DMS153 treated with DMSO at 0.1 percent for 48 hours (cell line): ENCODE measurements at regions not wholly inside any gene's neighbourhood (a gene's known extent, or its start where the extent isn't known, plus 50 kb on each side); places are given as distances from the start of the nearest gene placed in this dataset.
"Not testable (repeated sequence)": the region's sequence is repeated elsewhere in the genome, so short reads cannot be mapped to it uniquely, and the experiment has no call there.

Source experiments
- DNase-seq: peaks from one replicate; lab custom pipeline; 2025; ENCODE audit not compliant: unreplicated experiment; lab: John Stamatoyannopoulos, UW

- no peak for DNase-seq
These were observed 142.8 kb downstream of the NECTIN1 start for GRCh38 chr11:119586181-119586580.

- peak; percentile 25 for DNase-seq
These were observed 143.8 kb downstream of the NECTIN1 start for GRCh38 chr11:119585043-119585781.

GRCh38 chr11:119584193-119585042 lies 144.6 kb downstream of the NECTIN1 start:
- DNase-seq = peak; percentile 39

- no peak for DNase-seq
These were observed 145.4 kb downstream of the NECTIN1 start for GRCh38 chr11:119583585-119583984.

GRCh38 chr11:119581396-119581795 lies 147.6 kb downstream of the NECTIN1 start:
- not testable (repeated sequence) for DNase-seq

GRCh38 chr11:119580751-119581150 lies 148.2 kb downstream of the NECTIN1 start:
- DNase-seq = no peak

- DNase-seq = no peak
These were observed 148.9 kb downstream of the NECTIN1 start for GRCh38 chr11:119580081-119580480.

- no peak for DNase-seq
These were observed 150.3 kb downstream of the NECTIN1 start for GRCh38 chr11:119578521-119579191.

GRCh38 chr11:119573858-119574257 lies 150.9 kb upstream of the THY1 start:
- DNase-seq = no peak

GRCh38 chr11:119572481-119573424 lies 149.8 kb upstream of the THY1 start:
- no peak for DNase-seq

GRCh38 chr11:119571311-119571710 lies 148.3 kb upstream of the THY1 start:
- no peak for DNase-seq

GRCh38 chr11:119567688-119568582 lies 145.0 kb upstream of the THY1 start:
- peak; percentile 29 for DNase-seq

GRCh38 chr11:119566319-119566718 lies 143.3 kb upstream of the THY1 start:
- no peak for DNase-seq

- not testable (repeated sequence) for DNase-seq
These were observed 142.7 kb upstream of the THY1 start for GRCh38 chr11:119565693-119566092.

GRCh38 chr11:119560961-119561360 lies 138.0 kb upstream of the THY1 start:
- DNase-seq = no peak

- no peak for DNase-seq
These were observed 137.3 kb upstream of the THY1 start for GRCh38 chr11:119560291-119560690.

GRCh38 chr11:119552106-119552485 lies 129.1 kb upstream of the THY1 start:
- no peak for DNase-seq

GRCh38 chr11:119551420-119552105 lies 128.6 kb upstream of the THY1 start:
- no peak for DNase-seq
